IPS DF 19.7 (cell line): ENCODE measurements at regions not wholly inside any gene's neighbourhood (a gene's known extent, or its start where the extent isn't known, plus 50 kb on each side); places are given as distances from the start of the nearest gene placed in this dataset.

Experiments used
- DNase-seq: peaks from one replicate; pipeline ENCODE4 v3.0.0-alpha.2; 2013; ENCODE audit warnings: low read depth, low spot score

GRCh38 chr10:111885046-111885445 is 298.5 kb downstream of the GPAM start:
- DNase-seq: no peak

- no peak for DNase-seq
Measured at GRCh38 chr10:111885919-111886318, 297.6 kb downstream of the GPAM start.

- no peak for DNase-seq
Measured at GRCh38 chr10:111887266-111887665, 296.3 kb downstream of the GPAM start.

- no peak for DNase-seq
Measured at GRCh38 chr10:111890046-111890445, 293.5 kb downstream of the GPAM start.

GRCh38 chr10:111916011-111916410 is 267.6 kb downstream of the GPAM start:
- no peak for DNase-seq

GRCh38 chr10:111921821-111922220 is 261.7 kb downstream of the GPAM start:
- no peak for DNase-seq

- DNase-seq: no peak
Measured at GRCh38 chr10:111923032-111923431, 260.5 kb downstream of the GPAM start.

GRCh38 chr10:111926286-111926685 is 257.3 kb downstream of the GPAM start:
- no peak for DNase-seq

GRCh38 chr10:111933937-111934336 is 249.6 kb downstream of the GPAM start:
- no peak for DNase-seq

GRCh38 chr10:111934931-111935330 is 248.6 kb downstream of the GPAM start:
- DNase-seq: no peak

- DNase-seq: no peak
Measured at GRCh38 chr10:111936143-111936542, 247.4 kb downstream of the GPAM start.

- no peak for DNase-seq
Measured at GRCh38 chr10:111944331-111944730, 239.2 kb downstream of the GPAM start.

- DNase-seq: no peak
Measured at GRCh38 chr10:111953949-111954348, 229.6 kb downstream of the GPAM start.

- no peak for DNase-seq
Measured at GRCh38 chr10:111954386-111954785, 229.2 kb downstream of the GPAM start.

- no peak for DNase-seq
Measured at GRCh38 chr10:111956841-111957240, 226.7 kb downstream of the GPAM start.

GRCh38 chr10:111962951-111963350 is 220.6 kb downstream of the GPAM start:
- DNase-seq: no peak

- DNase-seq: no peak
Measured at GRCh38 chr10:111967116-111967515, 216.4 kb downstream of the GPAM start.

- no peak for DNase-seq
Measured at GRCh38 chr10:111967547-111967946, 216.0 kb downstream of the GPAM start.

GRCh38 chr10:111968647-111969046 is 214.9 kb downstream of the GPAM start:
- DNase-seq: no peak

GRCh38 chr10:111970111-111970510 is 213.5 kb downstream of the GPAM start:
- no peak for DNase-seq

- no peak for DNase-seq
Measured at GRCh38 chr10:111972109-111972508, 211.5 kb downstream of the GPAM start.

GRCh38 chr10:111973306-111973705 is 210.3 kb downstream of the GPAM start:
- no peak for DNase-seq

- DNase-seq: no peak
Measured at GRCh38 chr10:111973826-111974225, 209.7 kb downstream of the GPAM start.

GRCh38 chr10:111974325-111974724 is 209.2 kb downstream of the GPAM start:
- DNase-seq: no peak

GRCh38 chr10:111976557-111976956 is 207.0 kb downstream of the GPAM start:
- DNase-seq: no peak
